Activated B cell treated with CpG ODN at 0.5 μM for 24 hours (primary cell): ENCODE measurements at regions not wholly inside any gene's neighbourhood (a gene's known extent, or its start where the extent isn't known, plus 50 kb on each side); places are given as distances from the start of the nearest gene placed in this dataset.
"Not testable (repeated sequence)": the region's sequence is repeated elsewhere in the genome, so short reads cannot be mapped to it uniquely, and the experiment has no call there.

ENCODE experiments used
- ATAC-seq: fragments of 200-7000 bp; cut with Tn5 transposase; one replicate; pipeline ENCODE4 v1.10.0; 2021; ENCODE audit warnings: low read depth, mild to moderate bottlenecking, moderate library complexity
- CTCF ChIA-PET: fragments of 350-600 bp; sonication (Branson Sonifier 250); formaldehyde crosslinking; loops from one replicate; lab custom pipeline; 2021; ENCODE audit warnings: antibody characterized with exemption; lab: Charles Lee
- POLR2A ChIA-PET: fragments of 350-600 bp; sonication (Branson Sonifier 250); formaldehyde crosslinking; loops from one replicate; lab custom pipeline; 2021; ENCODE audit warnings: antibody characterized with exemption; lab: Charles Lee
- DNase-seq: peaks from one replicate; pipeline ENCODE4 v3.0.0; 2022
- H3K27ac Mint-ChIP-seq: one replicate; pipeline ENCODE4 v1.8.0; 2020; ENCODE audit warnings: mixed read lengths
- H3K27me3 Mint-ChIP-seq: one replicate; pipeline ENCODE4 v1.8.0; 2021; ENCODE audit warnings: mixed read lengths
- H3K36me3 Mint-ChIP-seq: one replicate; pipeline ENCODE4 v1.8.0; 2021; ENCODE audit warnings: low read depth, mixed read lengths
- H3K4me1 Mint-ChIP-seq: one replicate; pipeline ENCODE4 v1.8.0; 2021; ENCODE audit warnings: mixed read lengths
- H3K4me3 Mint-ChIP-seq: one replicate; pipeline ENCODE4 v1.8.0; 2020; ENCODE audit warnings: mild to moderate bottlenecking, mixed read lengths
- H3K9me3 Mint-ChIP-seq: one replicate; pipeline ENCODE4 v1.8.0; 2020; ENCODE audit warnings: mixed read lengths
- CTCF ChIP-seq: fragments of 200-600 bp; IDR thresholded peaks from one replicate; pipeline ENCODE4 v1.8.0; 2022; ENCODE audit warnings: antibody characterized with exemption, mild to moderate bottlenecking
- intact Hi-C: fragments of 100-400 bp; cut with micrococcal nuclease; formaldehyde crosslinking; loops from one replicate; pipeline ENCODE4 v1.15.1; 2024

DNA sequence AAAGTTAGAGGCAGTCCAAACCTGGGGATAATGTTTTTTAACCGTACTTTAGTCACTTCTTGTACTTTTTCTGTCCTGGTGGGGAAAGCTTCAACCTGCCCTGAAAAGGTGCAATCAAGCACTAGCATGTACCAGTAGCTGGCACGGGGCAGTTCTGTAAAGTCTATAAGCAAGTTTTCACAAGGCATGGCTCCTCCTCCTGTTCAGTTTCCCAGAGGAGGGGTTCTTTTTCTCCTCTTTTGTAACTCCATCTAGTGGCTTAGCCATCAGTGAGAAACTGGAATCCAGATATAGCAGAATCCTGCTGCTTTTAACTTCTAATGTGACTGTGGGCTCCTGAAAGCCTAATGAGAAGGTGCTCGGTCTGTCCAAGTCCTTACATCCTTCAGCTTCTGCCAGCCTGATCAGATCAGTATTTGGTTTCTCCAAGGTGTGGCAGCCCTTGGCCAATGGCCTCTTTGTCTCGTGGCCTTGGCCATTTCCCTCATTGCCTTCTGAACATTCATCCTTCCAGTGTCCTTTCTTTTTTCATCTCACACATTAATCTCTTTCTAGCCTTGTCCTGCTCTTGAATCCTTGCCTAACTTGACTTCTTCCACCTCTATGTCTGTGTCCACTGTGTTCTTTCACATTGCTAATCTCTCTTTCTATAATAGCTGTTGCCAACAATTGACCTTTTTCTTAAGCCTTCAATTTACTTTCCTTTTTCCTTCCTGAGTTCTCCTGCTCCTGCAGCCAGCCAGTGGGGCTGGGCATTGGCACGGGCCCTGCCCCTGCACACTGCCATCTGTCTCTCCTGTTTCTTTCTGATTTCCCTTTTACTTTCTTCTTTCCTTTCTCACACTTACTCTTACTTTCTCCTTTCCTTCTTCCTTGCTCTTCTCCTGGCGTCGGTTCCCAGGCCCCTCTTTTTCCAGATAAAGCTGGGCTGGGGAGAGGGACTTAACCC lies 222.0 kb upstream of the SYNCRIP start:
- H3K27me3 Mint-ChIP-seq: peaks cover 6% of the 10 kb centered on the region
- H3K4me1 Mint-ChIP-seq: no peaks in the 10 kb centered on the region
- H3K9me3 Mint-ChIP-seq: no peaks in the 10 kb centered on the region
- no peak overlapping the region for H3K4me3 Mint-ChIP-seq
- ATAC-seq (no peak), DNase-seq (no peak)
- POLR2A ChIA-PET: no interaction called here
- intact Hi-C loops: no loop called here
- no peak overlapping the region for H3K27ac Mint-ChIP-seq
- no peak for TF ChIP-seq CTCF
- CTCF ChIA-PET: no interaction called here
- no peaks in the 10 kb centered on the region for H3K36me3 Mint-ChIP-seq

DNA sequence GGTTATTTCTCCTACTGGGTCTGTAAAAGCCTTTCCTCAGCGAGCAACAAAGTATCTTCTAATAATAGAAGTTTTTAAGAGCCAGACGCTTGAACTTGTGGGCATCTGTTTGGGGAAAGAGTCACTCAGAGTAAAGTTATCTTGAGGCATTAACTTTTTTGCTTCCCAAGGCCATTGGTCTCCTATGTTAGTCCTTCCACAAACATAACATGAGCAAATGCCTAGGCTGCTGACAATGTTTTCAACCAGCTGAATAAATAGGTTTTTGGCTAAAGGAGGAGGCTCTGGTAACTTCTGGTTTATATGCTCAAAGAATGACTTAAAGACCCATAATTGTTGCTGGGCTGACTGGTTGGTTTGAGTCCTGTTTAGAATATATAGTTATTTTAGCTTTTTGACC lies 213.5 kb upstream of the SYNCRIP start:
- peaks cover 2% of the 10 kb centered on the region for H3K9me3 Mint-ChIP-seq
- ATAC-seq (no peak), DNase-seq (no peak)
- POLR2A ChIA-PET: no interaction called here
- H3K4me1 Mint-ChIP-seq: no peaks in the 10 kb centered on the region
- CTCF ChIA-PET: no interaction called here
- H3K27ac Mint-ChIP-seq: no peak overlapping the region
- intact Hi-C loops: no loop called here
- no peaks in the 10 kb centered on the region for H3K27me3 Mint-ChIP-seq
- no peaks in the 10 kb centered on the region for H3K36me3 Mint-ChIP-seq
- no peak overlapping the region for H3K4me3 Mint-ChIP-seq
- TF ChIP-seq CTCF: no peak

DNA sequence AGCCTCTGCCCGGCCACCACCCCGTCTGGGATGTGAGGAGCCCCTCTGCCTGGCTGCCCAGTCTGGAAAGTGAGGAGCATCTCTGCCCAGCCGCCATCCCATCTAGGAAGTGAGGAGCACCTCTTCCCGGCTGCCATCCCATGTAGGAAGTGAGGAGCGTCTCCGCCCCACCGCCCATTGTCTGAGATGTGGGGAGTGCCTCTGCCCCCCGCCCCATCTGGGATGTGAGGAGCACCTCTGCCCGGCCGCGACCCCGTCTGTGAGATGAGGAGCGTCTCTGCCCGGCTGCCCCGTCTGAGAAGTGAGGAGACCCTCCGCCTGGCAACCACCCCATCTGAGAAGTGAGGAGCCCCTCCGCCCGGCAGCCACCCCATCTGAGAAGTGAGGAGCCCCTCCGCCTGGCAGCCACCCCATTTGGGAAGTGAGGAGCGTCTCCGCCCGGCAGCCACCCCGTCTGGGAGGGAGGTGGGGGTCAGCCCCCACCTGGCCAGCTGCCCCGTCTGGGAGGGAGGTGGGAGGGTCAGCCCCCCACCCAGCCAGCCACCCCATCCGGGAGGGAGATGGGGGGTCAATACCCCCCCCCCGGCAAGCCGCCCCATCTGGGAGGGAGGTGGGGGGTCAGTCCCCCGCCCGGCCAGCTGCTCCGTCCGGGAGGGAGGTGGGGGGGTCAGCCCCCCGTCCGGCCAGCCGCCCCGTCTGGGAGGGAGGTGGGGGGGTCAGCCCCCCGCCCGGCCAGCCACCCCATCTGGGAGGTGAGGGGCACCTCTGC lies 195.8 kb upstream of the SYNCRIP start:
- peaks cover 10% of the 10 kb centered on the region for H3K9me3 Mint-ChIP-seq
- H3K27ac Mint-ChIP-seq, H3K4me1 Mint-ChIP-seq, H3K4me3 Mint-ChIP-seq, H3K27me3 Mint-ChIP-seq, H3K36me3 Mint-ChIP-seq, ATAC-seq, CTCF ChIA-PET, POLR2A ChIA-PET, intact Hi-C loops, DNase-seq: not testable (repeated sequence)

DNA sequence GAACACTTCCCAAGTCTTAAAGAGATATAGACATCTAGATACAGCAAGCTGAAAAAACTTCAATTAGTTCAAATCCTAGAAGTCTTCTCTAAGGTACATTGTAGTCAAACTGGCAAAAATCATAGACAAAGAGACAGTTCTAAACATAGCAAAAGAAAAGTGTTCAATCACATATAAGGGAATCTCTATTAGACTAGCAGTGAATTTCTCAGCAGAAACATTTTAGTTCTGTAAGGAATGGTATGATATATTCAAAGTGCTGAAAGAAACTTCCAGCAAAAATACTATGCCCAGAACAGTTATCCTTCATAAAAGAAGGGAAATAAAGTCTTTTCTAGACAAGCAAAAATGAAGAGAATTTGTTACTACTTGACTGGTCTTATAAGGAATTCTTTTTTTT lies 186.3 kb upstream of the SYNCRIP start:
- Mint-ChIP-seq H3K27ac (no peak overlapping the region), H3K4me1 (no peaks in the 10 kb centered on the region), H3K36me3 (no peaks in the 10 kb centered on the region), H3K9me3 (peaks cover 18% of the 10 kb centered on the region), H3K27me3 (no peaks in the 10 kb centered on the region), H3K4me3 (no peak overlapping the region)
- ChIA-PET CTCF (no interaction called here), POLR2A (no interaction called here)
- DNase-seq (no peak), ATAC-seq (no peak)
- intact Hi-C loops: no loop called here
- TF ChIP-seq CTCF: no peak

DNA sequence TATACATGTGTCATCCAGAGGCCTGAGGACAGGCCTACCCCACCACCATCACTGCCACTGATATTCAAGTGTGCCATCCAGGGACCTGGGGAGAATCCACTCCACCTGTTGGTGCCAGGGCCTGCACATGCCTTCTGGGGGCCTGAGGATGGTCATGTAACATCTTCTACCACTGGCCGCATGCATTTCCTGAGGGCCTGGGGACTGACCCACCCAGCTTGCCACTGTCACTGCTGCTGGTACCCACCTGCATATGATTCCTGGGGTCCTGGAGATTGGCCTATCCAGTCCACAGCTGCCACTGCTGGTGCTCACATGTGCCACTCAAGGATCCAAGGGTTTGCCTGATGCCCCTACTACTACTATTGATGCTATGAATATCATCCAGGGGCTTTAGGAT lies 184.3 kb upstream of the SYNCRIP start:
- Mint-ChIP-seq H3K36me3 (no peaks in the 10 kb centered on the region), H3K4me1 (no peaks in the 10 kb centered on the region), H3K27me3 (no peaks in the 10 kb centered on the region), H3K4me3 (no peak overlapping the region), H3K9me3 (peaks cover 25% of the 10 kb centered on the region), H3K27ac (no peak overlapping the region)
- POLR2A ChIA-PET: no interaction called here
- ATAC-seq (no peak), DNase-seq (no peak)
- CTCF ChIA-PET: no interaction called here
- TF ChIP-seq CTCF: no peak
- intact Hi-C loops: no loop called here
